Stimulated activated CD4-positive, alpha-beta T cell treated with anti-CD3 and anti-CD28 coated beads, Interleukin-2, amount 100 ng/mL, for 48 hours (primary cell): ENCODE measurements at regions not wholly inside any gene's neighbourhood (a gene's known extent, or its start where the extent isn't known, plus 50 kb on each side); places are given as distances from the start of the nearest gene placed in this dataset.
"Not testable (repeated sequence)": the region's sequence is repeated elsewhere in the genome, so short reads cannot be mapped to it uniquely, and the experiment has no call there.

Experiments used
- DNase-seq, 2 donors: peaks; one replicate each; pipeline ENCODE4 v3.0.0-alpha.2; 2020

DNA sequence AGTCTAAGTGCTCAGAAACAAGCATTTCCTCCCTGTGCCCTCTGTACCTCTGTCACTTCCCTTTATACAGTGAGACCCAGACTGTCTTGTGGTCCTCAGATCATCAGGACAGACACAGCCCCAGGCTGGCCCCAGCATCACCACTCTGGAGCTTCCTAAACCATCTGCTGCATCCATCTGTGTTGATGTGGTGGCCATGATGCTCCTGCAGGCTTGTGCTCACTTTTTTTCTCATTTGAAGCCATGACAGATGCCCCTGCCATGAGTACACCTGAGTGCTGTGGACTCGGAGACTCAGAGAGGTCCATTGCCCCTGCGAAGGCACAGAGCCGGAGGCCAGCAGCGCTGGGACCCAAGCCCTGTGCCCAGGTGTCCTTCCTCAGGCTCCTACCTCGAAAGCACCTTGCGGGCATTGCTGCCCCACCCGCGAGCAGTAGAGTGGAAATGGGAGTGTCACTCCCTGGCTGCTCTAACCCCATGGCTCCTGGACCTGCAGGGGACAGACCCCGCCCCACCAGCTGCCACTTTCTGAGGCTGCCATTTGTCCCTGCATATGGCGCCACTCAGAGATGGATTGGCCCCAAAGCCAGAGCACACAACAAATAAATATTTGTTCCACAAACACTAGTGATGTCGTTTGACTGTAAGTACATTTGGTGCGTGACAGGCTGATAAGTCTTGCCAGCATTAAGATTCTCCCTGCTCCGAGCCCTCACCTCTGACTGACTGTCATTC lies 593.5 kb downstream of the TBC1D22A start:
- no peak for DNase-seq

GRCh38 chr22:47355388-47355725 lies 592.9 kb downstream of the TBC1D22A start:
- DNase-seq: no peak

- DNase-seq: no peak
Measured at GRCh38 chr22:47354668-47355387, 592.4 kb downstream of the TBC1D22A start.

- DNase-seq: no peak
Measured at GRCh38 chr22:47352920-47353700, 590.7 kb downstream of the TBC1D22A start.

DNA sequence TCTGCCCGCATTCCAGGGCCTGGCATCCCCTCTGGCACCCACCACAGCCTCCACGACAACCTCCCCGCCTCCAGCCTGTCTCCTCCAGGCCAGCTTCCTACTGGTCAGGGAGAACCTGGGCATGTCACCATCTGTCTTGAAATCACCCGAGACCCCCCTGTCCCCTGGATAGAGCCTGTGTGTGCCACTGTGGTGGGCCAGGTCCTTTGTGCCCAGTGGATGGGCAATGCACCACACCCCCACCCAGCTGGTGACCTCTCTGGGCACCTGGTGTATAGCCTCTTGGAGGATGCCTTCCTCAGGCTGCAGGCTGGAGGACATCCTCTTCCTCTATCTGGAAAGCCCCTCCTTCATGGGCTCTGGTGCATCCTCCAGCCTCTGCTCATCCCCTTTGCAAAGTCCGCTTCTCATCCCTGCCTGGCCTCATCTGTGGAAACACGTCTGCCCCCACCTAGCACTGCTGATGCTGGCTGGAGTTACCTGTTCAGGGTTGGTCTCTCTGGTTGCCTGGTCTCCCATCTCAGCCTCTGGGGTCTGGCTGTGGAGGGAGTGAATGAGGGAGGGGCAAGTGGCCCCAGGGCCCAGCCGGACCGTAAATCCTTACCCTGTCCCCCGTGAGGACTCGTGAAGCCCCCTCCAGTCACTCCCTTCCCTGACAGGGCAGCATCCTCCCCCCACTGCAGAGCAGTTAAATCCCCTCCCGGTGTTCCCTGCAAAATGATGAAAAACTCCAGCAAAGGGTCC lies 589.6 kb downstream of the TBC1D22A start:
- DNase-seq: no peak

GRCh38 chr22:47346287-47346686 lies 583.8 kb downstream of the TBC1D22A start:
- DNase-seq: not testable (repeated sequence)

DNA sequence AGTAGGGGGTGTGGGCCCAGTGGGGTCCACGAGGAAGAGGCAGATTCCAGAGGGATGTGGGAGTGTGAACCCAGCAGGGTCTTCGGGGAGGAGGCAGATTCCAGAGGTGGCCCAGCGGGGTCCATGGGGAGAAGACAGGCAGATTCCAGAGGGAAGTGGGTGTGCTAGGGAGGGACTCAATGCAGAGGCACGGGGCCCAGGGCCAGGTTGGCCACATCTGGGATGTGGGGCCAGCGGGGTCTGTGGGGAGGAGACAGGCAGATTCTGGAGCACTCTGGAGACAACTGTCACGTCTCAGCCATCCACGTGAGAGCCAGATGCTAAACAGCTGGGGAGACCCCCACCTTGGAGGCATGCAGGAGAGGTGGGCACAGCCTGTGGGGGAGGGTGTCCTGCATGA lies 582.6 kb downstream of the TBC1D22A start:
- DNase-seq: no peak

DNA sequence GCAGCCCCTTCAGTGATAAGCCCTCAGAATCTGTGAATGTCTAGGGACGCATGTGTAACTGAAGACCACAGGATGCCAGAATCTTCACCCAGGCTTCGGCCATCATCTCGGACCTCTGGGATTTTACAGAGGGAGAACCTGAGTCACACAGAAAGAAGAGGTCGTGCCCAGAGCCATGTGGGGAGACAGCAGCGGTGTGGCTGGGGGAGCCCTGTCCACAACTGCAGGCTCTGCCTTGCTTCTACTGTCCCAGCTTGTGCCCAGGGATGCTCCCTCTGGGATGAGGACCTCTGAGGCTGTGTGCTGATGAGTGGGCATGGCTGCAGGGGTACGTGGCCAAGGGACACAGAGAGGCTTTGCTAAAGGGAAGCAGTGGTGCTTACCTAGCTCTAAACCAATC lies 582.0 kb downstream of the TBC1D22A start:
- DNase-seq: no peak

DNA sequence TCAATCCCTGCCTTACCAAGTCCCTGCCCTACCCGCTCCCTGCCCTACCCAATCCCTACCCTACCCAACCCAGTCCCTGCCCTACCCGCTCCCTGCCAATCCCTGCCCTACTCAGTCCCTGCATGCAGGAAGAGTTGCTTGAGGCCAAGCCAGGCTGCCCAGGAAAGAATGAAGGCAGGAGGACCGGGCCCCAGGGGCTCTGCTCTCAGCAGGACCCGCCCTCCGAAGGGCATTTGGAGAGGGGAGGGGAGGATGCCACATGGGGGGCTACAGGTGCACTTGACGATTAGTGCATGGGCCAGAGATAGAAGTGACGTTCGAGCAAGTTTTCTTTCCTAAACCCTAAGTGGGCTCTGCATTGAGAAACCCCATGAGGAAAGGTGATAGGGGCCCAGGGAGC lies 581.2 kb downstream of the TBC1D22A start:
- DNase-seq: no peak

DNA sequence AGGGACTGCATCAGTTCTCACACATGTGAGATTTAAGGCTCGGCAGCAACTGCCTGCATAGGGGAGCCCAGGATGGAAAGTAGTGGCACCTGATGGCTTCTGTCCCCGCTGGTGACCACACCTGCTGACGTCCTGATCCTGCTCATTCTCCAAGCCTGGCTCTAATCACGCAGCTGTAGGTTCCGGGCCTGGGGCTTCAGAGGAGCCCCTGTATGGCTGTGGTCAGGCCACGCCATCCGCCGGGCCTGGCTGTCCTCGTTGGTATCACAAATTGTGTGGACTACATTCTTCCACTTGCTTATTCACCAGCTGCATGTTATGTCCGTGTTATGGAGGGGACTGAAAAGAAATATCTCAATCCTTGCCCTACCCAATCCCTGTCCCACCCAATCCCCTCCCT lies 580.0 kb downstream of the TBC1D22A start:
- DNase-seq: no peak

DNA sequence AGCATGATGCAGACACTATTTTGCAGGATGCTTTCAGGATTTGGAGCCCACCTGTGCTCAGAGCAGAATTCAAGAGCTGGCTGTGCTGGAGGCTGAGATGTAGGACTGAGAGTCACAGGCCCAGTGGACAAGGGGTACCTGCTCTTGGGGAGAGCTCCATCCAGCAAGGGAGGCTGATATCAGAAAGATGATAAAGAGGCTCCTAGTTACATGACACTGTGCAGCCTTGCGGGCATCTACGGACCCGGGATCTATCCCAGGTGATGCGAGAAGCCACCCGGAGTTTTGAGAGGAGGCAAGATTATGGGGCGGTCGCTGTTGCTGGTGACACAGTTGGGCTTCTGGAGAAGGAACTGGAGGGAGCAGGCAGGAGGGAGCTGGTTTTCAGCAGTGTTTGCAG lies 579.0 kb downstream of the TBC1D22A start:
- DNase-seq: no peak

GRCh38 chr22:47340851-47341436 lies 578.5 kb downstream of the TBC1D22A start:
- no peak for DNase-seq

- DNase-seq: no peak
Measured at GRCh38 chr22:47337161-47337621, 574.7 kb downstream of the TBC1D22A start.

DNA sequence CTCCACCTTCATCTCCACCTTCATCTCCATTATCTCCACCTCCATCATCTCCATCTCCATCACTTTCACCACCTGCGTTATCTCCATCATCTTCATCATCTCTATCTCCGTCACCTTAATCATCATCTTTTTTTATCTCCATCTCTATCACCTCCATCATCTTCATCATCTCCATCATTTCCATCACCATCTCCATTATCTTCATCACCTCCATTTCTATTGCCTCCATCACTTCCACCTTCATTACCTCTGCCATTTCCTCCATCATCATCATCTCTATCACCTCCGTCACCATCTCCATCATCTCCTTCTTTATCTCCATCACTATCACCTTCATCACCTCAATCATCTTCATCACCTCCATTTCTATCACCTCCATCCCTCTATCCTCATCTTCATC lies 573.5 kb downstream of the TBC1D22A start:
- DNase-seq: no peak

- DNase-seq: no peak
Measured at GRCh38 chr22:47335460-47335859, 573.0 kb downstream of the TBC1D22A start.

GRCh38 chr22:47334601-47335000 lies 572.2 kb downstream of the TBC1D22A start:
- DNase-seq: no peak

GRCh38 chr22:47333625-47334024 lies 571.2 kb downstream of the TBC1D22A start:
- no peak for DNase-seq

GRCh38 chr22:47332246-47332980 lies 570.0 kb downstream of the TBC1D22A start:
- DNase-seq: no peak

- no peak for DNase-seq
Measured at GRCh38 chr22:47331750-47332149, 569.3 kb downstream of the TBC1D22A start.

- DNase-seq: no peak
Measured at GRCh38 chr22:47329727-47330650, 567.5 kb downstream of the TBC1D22A start.
